ENCODE measurements at regions not wholly inside any gene's neighbourhood (a gene's known extent, or its start where the extent isn't known, plus 50 kb on each side); places are given as distances from the start of the nearest gene placed in this dataset.

DNA sequence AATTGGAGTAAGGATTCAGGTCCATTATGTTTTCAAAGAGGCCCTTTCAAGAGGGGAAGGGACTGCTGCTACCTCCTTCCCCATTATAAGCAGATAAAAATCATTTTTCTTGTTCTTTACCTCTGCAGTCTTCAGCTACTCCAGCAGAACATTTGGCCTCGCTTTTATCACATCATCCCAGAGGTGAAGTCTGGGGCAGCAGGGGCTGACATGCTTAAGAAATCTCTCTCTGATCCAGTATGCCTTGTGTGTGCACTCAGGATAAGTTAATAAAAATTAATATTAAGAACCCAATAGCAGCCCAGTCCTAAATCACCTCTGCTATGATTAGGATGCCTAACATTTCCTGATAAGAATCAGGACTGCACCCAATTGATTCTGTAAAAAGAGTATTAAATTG is 306.9 kb upstream of the NREP start:
- intact Hi-C loops (cut with micrococcal nuclease) (no loop called here), dilution Hi-C loops (cut with MboI; ENCODE audit: extremely low pct_ligation_motif_present, low sequenced_read_pairs) (no loop called here)
- Histone ChIP-seq H3K4me1 (ENCODE audit: control insufficient read depth, extremely low read depth, insufficient read depth, low read length) (no peaks in the 10 kb centered on the region), H3K4me3 (replicated peaks in 1 of 3; ENCODE audit: insufficient read depth in 1 of 3, low read depth in 1 of 3, low read length in 3 of 3) (no peak overlapping the region), H3K36me3 (ENCODE audit: control insufficient read depth in 2 of 2, extremely low read depth in 1 of 2, insufficient read depth in 2 of 2, low read length in 2 of 2) (no peaks in the 10 kb centered on the region), H3K79me2 (ENCODE audit: control insufficient read depth, insufficient read depth, low read length) (no peaks in the 10 kb centered on the region), H3K9me1 (replicated peaks; ENCODE audit: control insufficient read depth, extremely low read depth, insufficient read depth, low read length) (no peaks in the 10 kb centered on the region), H3K27ac (ENCODE audit: insufficient read depth, low read depth, low read length) (no peak overlapping the region), H3K4me2 (ENCODE audit: insufficient read depth, low read length) (no peak overlapping the region), H3K27me3 (ENCODE audit: control insufficient read depth in 2 of 2, insufficient read depth in 2 of 2, low read length in 2 of 2) (no peaks in the 10 kb centered on the region), H2AFZ (ENCODE audit: low read depth, low read length) (no peak overlapping the region), H4K20me1 (replicated peaks; ENCODE audit: control insufficient read depth, extremely low read depth, insufficient read depth, low read length) (no peaks in the 10 kb centered on the region), H3K9me3 (replicated peaks; ENCODE audit: control insufficient read depth, insufficient read depth, low read length) (no peaks in the 10 kb centered on the region), H3K9ac (replicated peaks; ENCODE audit: extremely low read depth, insufficient read depth, low read length) (no peak overlapping the region)
- FAIRE-seq: no peak
- POLR2A ChIA-PET: no interaction called here
- no TSS peak for BruUV-seq (replicated peaks)
- TF ChIP-seq GATA2 (IDR thresholded peaks at IDR 0.05; ENCODE audit: insufficient read depth, insufficient read length, low read depth, low read length) (no peak), MYC (IDR thresholded peaks at IDR 0.05; ENCODE audit: low read depth, low read length) (no peak), EZH2 (IDR thresholded peaks at IDR 0.05; ENCODE audit: borderline replicate concordance, low read depth, low read length, severe bottlenecking) (no peak), POLR2AphosphoS5 (IDR thresholded peaks at IDR 0.05; ENCODE audit: insufficient read depth, low read depth, low read length) (no peak), JUN (IDR thresholded peaks at IDR 0.05; ENCODE audit: borderline replicate concordance, insufficient read depth, insufficient read length, low read depth) (no peak), FOS (IDR thresholded peaks at IDR 0.05; ENCODE audit: borderline replicate concordance, insufficient read depth, low read length) (no peak)
- TF ChIP-seq, protein P1, sequence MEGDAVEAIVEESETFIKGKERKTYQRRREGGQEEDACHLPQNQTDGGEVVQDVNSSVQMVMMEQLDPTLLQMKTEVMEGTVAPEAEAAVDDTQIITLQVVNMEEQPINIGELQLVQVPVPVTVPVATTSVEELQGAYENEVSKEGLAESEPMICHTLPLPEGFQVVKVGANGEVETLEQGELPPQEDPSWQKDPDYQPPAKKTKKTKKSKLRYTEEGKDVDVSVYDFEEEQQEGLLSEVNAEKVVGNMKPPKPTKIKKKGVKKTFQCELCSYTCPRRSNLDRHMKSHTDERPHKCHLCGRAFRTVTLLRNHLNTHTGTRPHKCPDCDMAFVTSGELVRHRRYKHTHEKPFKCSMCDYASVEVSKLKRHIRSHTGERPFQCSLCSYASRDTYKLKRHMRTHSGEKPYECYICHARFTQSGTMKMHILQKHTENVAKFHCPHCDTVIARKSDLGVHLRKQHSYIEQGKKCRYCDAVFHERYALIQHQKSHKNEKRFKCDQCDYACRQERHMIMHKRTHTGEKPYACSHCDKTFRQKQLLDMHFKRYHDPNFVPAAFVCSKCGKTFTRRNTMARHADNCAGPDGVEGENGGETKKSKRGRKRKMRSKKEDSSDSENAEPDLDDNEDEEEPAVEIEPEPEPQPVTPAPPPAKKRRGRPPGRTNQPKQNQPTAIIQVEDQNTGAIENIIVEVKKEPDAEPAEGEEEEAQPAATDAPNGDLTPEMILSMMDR (IDR thresholded peaks at IDR 0.05; ENCODE audit: extremely low read depth in 1 of 2, insufficient read depth in 1 of 2, low read depth in 1 of 2, low read length in 2 of 2): no peak
- TF ChIP-seq, protein P2, sequence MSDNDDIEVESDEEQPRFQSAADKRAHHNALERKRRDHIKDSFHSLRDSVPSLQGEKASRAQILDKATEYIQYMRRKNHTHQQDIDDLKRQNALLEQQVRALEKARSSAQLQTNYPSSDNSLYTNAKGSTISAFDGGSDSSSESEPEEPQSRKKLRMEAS (IDR thresholded peaks at IDR 0.05; ENCODE audit: insufficient read depth, insufficient read length): no peak
- CTCF ChIA-PET: no interaction called here
- DNase-seq (ENCODE audit: low read depth, low spot score): no peak
